Right cardiac atrium (tissue), 5 donors: ENCODE measurements at regions not wholly inside any gene's neighbourhood (a gene's known extent, or its start where the extent isn't known, plus 50 kb on each side); places are given as distances from the start of the nearest gene placed in this dataset.
A peak's percentile ranks its signal among the peaks of the same experiment; 100 is the strongest.

ENCODE experiments used
- ATAC-seq, 2 donors: fragments of 200-7000 bp; cut with Tn5 transposase; one replicate each; pipeline versions ENCODE4 v1.8.0 to v1.9.1; 2020; ENCODE audit warnings: moderate library complexity in 2 of 2, mild to moderate bottlenecking in 1 of 2
- DNase-seq, 3 donors: peaks; one replicate each; pipeline ENCODE4 v3.0.0-alpha.2; 2020
- H3K27ac ChIP-seq: one replicate; pipeline ENCODE4 v1.5.1; 2013; ENCODE audit warnings: mild to moderate bottlenecking, low read length, control low read depth, moderate library complexity
- H3K27me3 ChIP-seq: one replicate; pipeline ENCODE4 v1.6.1; 2013; ENCODE audit not compliant: control insufficient read depth, insufficient read depth
- H3K4me1 ChIP-seq: one replicate; pipeline ENCODE4 v1.6.1; 2013; ENCODE audit warnings: low read length; ENCODE audit not compliant: control insufficient read depth, insufficient read depth
- H3K4me3 ChIP-seq: one replicate; pipeline ENCODE4 v1.5.1; 2013; ENCODE audit warnings: low read length, control low read depth
- H3K9me3 ChIP-seq: one replicate; pipeline ENCODE4 v1.6.1; 2013; ENCODE audit warnings: low read length; ENCODE audit not compliant: control insufficient read depth
- WGBS: extraction: QIAGEN DNeasy Blood & Tissue Kit; methylation state at CpG from one replicate; pipeline ENCODE4 v1.1.7; 2013; 5-methylcytosine and 5-hydroxymethylcytosine counted together
- intact Hi-C, 4 donors: fragments of 100-400 bp; cut with DNase I; formaldehyde crosslinking; loops; one replicate each; pipeline versions ENCODE4 v1.11.0 to v1.14.0; 2022 to 2023
- donor health status: healthy with polysubstance abuse.
- donor health status: DM: no; HTN: yes; CAD: no.
- donor health status: DM: no; HTN: no; CAD: no.
- donor health status: DM: no; HTN: yes; CAD: no; lungs with severe emphysema.
- donor health status: DM: yes; HTN: yes; CAD: no.

GRCh38 chr3:188043891-188044290 is 110.1 kb upstream of the LPP start:
- WGBS, result 70% methylated on average over 2 of the region's 2 CpGs
- intact Hi-C loops, result no loop called here
- Histone ChIP-seq H3K27ac (no peak overlapping the region), H3K4me3 (no peak overlapping the region), H3K9me3 (no peaks in the 10 kb centered on the region), H3K4me1 (no peaks in the 10 kb centered on the region), H3K27me3 (no peaks in the 10 kb centered on the region)
- ATAC-seq, result no peak
- DNase-seq, result no peak

DNA sequence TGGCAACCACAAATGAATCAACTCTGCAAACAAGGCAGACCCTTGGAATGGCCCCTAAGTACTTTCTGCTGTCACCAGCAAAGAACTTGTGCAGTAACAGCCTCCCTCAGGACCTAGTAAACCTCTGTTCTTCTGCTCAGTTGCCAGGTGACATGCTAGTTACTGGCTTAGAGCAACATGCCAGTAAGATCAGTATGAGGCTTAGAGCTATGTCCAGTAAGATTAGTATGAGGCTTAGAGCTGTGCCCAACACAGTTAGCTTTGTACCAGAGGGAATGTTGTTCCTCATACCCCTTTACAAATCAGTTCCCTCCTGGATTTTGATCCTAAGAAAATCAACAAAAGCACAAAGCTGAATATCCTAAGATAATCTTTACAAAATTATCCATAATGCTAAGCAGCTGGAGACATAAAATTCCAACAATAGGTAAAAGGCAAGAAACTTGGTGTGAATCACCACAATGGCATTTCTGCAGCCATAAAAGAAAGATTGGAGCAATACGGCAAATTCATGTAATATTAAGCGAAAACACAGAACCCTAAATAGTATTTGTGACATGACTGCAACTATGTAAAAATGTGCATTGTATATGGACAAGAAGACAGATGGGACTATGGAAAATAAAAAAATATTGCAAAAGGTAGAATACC is 107.3 kb upstream of the LPP start:
- no peak for ATAC-seq
- no peak overlapping the region for H3K4me3 ChIP-seq
- intact Hi-C loops, result no loop called here
- H3K27me3 ChIP-seq, result no peaks in the 10 kb centered on the region
- peak overlapping the region; percentile 9 for H3K27ac ChIP-seq
- WGBS, result 93% methylated on average over 2 of the region's 2 CpGs
- H3K9me3 ChIP-seq, result no peaks in the 10 kb centered on the region
- DNase-seq, result no peak
- no peaks in the 10 kb centered on the region for H3K4me1 ChIP-seq

DNA sequence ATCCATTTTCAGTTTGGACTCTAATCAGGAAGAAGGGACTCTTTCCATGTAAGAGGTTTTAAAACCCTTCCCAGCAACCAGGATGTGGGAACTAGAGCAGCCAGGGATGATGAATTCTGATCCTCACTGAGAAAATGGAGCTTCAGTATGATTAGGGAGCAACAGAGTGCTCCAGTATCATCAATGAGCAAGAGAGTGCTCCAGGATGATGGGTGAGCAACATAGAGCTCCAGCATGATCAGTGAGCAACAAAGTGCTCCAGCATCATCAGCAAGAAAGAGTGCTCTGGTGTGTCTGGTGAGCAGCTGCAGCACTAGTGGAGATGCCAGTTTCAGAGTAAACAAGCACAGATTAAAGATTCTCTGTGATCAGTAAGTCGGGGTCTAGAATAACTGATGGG is 106.4 kb upstream of the LPP start:
- DNase-seq (no peak), ATAC-seq (no peak)
- intact Hi-C loops, result no loop called here
- WGBS, result 78% methylated on average over 1 of the region's 1 CpG
- Histone ChIP-seq H3K4me3 (no peak overlapping the region), H3K27ac (no peak overlapping the region), H3K27me3 (no peaks in the 10 kb centered on the region), H3K4me1 (no peaks in the 10 kb centered on the region), H3K9me3 (no peaks in the 10 kb centered on the region)

DNA sequence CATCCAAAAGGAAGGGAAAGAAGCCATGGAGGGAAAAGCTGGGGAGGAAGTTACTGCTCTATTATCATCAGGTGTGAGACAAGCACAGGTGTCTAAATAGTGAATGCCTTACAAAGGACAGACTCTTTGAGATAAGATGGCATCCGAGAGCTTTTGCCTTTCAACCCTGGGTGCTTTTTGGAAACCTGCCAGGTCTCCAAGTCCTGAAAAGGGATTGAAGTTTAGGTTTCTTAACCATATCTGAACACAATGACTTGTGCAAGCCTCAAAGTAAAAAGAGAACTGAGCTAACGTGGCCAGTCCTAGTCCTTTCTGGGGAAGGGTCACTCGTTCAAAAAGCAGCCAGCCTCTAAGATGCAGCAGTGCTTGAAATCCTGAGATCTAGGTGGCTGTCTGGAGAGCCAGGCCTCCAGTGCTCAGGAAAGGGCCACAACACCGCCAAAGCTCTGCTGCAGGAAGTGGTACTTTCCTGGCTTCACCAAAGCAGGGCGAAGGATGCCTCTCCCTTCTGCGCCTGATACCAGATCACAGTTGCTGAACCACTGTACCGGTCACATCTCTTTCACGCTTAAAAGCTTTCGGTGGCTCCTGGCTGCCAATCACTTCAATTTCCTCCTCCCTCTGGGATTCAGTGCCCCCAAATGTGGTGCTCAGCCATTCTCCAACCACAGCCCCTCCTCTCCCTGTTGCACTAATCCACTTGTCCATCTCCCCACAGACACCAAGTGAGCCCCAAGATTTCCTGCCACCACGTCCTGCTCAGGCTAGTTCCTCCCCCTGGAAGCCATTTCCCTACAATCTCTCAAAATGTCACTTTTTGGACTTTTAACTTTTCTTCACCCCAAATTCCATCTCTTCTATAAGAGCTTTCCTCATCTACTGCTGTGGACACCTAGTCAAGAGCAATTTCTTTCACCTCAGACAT is 104.1 kb upstream of the LPP start:
- Histone ChIP-seq H3K27me3 (no peaks in the 10 kb centered on the region), H3K4me1 (peaks cover 3% of the 10 kb centered on the region), H3K9me3 (no peaks in the 10 kb centered on the region), H3K4me3 (no peak overlapping the region), H3K27ac (no peak overlapping the region)
- intact Hi-C loops, result loop anchor here in 3 of 4 donors (5.0 to 10.0 kb wide), 5 partner anchors 105 to 902 kb away; partner anchors contain the start of genes BCL6 (in 1 of the 3) and LPP (in 1 of the 3)
- no peak for ATAC-seq
- DNase-seq, result no peak
- WGBS, result 60% methylated on average over 10 of the region's 10 CpGs

DNA sequence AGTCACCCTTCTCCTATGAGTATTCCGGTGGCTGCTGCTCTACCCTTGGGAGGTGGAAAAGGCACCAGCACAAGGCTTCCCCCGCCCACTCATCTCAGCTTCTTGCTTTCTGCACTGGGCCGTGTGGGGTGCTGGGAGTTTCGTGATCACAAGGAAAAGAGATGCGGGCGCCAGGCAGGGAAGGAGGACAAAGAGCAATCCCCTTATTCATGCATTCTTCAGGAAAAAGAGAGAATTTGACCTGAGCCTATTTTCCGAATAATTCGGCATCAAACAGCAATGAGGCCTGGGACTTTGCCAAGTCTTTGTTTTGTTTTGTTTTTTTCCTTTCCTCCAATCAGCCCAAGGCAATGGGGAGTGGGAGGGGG is 102.2 kb upstream of the LPP start:
- peak; percentile 64 to 72 for ATAC-seq
- Histone ChIP-seq H3K27me3 (no peaks in the 10 kb centered on the region), H3K4me3 (no peak overlapping the region), H3K27ac (peak overlapping the region; percentile 92), H3K4me1 (peaks cover 3% of the 10 kb centered on the region), H3K9me3 (no peaks in the 10 kb centered on the region)
- peak; percentile 77 to 89 (median 86) for DNase-seq
- WGBS, result 47% methylated on average over 8 of the region's 8 CpGs
- intact Hi-C loops, result loop anchor here in 3 of 4 donors (5.0 to 10.0 kb wide), 5 partner anchors 103 to 901 kb away; partner anchors contain the start of genes BCL6 (in 1 of the 3) and LPP (in 1 of the 3)

DNA sequence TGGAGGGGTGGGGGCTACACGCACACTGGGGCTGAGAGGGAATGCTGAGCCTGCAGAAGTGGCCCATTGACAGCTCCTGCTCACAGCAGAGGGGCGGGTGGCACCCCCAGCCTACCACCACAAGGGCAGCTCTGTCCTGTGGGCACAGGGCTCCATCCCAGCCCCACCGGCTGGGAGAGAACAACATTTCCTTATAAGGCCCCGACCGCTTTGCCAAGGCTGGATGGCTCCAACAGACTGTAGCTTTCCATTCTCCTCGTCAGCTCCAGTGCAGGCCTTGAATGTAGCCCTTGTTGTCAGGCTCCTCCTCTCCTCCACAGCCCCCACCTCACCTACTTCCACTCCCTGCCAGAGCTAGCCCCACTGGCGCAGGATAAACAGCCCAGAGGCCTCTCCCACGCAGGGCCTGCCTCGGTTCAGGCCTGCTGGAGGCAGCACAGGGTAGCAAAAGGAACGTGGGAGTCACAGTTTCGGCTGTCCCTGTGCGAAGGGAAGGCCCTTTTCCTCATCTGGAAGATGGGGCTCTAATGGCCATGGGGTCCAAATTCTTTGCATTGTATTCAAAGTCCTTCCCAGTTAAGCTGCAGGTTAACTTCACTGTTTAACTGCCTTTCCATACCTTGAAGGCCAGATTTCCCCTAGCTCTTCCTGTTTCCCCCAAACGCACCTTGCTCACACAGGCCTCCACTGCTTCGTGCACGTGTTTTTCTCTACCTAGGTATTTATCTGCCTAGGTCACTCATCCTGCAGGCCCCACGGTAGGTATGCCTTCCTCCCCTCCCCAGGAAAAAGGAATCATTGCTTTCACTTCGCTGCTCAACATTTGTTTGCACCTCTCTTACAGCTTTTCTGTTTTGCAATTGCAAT is 101.6 kb upstream of the LPP start:
- H3K4me1 ChIP-seq, result peaks cover 3% of the 10 kb centered on the region
- intact Hi-C loops, result loop anchor here in 3 of 4 donors (5.0 to 10.0 kb wide), 5 partner anchors 102 to 900 kb away; partner anchors contain the start of genes BCL6 (in 1 of the 3) and LPP (in 1 of the 3)
- H3K27ac ChIP-seq, result peak overlapping the region; percentile 94
- WGBS, result 33% methylated on average over 17 of the region's 17 CpGs
- H3K9me3 ChIP-seq, result no peaks in the 10 kb centered on the region
- ATAC-seq (peak; percentile 97 to 99), DNase-seq (peak; percentile 92 to 96 (median 95))
- no peaks in the 10 kb centered on the region for H3K27me3 ChIP-seq
- H3K4me3 ChIP-seq, result no peak overlapping the region

GRCh38 chr3:188053036-188053340 is 101.0 kb upstream of the LPP start:
- Histone ChIP-seq H3K4me1 (peaks cover 3% of the 10 kb centered on the region), H3K27ac (peak overlapping the region; percentile 94), H3K9me3 (no peaks in the 10 kb centered on the region), H3K27me3 (no peaks in the 10 kb centered on the region), H3K4me3 (no peak overlapping the region)
- 93% methylated on average over 1 of the region's 1 CpG for WGBS
- no peak for DNase-seq
- intact Hi-C loops, result loop anchor here in 3 of 4 donors (5.0 to 10.0 kb wide), 5 partner anchors 102 to 899 kb away; partner anchors contain the start of genes BCL6 (in 1 of the 3) and LPP (in 1 of the 3)
- no peak for ATAC-seq

GRCh38 chr3:188053710-188054380 is 100.1 kb upstream of the LPP start:
- ATAC-seq, result no peak
- whole genome bisulfite sequencing, result 81% methylated on average over 10 of the region's 10 CpGs

GRCh38 chr3:188054541-188054940 is 99.4 kb upstream of the LPP start:
- Histone ChIP-seq H3K27ac (no peak overlapping the region), H3K27me3 (no peaks in the 10 kb centered on the region), H3K4me1 (peaks cover 3% of the 10 kb centered on the region), H3K4me3 (no peak overlapping the region), H3K9me3 (no peaks in the 10 kb centered on the region)
- ATAC-seq (no peak), DNase-seq (no peak)
- WGBS, result 76% methylated on average over 4 of the region's 4 CpGs
- intact Hi-C loops, result loop anchor here in 3 of 4 donors (5.0 to 10.0 kb wide), 5 partner anchors 100 to 898 kb away; partner anchors contain the start of genes BCL6 (in 1 of the 3) and LPP (in 1 of the 3)

More at GRCh38 chr3:188053710-188054380, 100.1 kb upstream of the LPP start:
- H3K4me1 ChIP-seq, result peaks cover 3% of the 10 kb centered on the region
- no peaks in the 10 kb centered on the region for H3K27me3 ChIP-seq
- H3K4me3 ChIP-seq, result no peak overlapping the region
- DNase-seq, result no peak
- intact Hi-C loops, result loop anchor here in 3 of 4 donors (5.0 to 10.0 kb wide), 5 partner anchors 101 to 898 kb away; partner anchors contain the start of genes BCL6 (in 1 of the 3) and LPP (in 1 of the 3)
- no peak overlapping the region for H3K27ac ChIP-seq
- no peaks in the 10 kb centered on the region for H3K9me3 ChIP-seq

- H3K27ac ChIP-seq, result no peak overlapping the region
- ATAC-seq (no peak), DNase-seq (no peak)
- peaks cover 5% of the 10 kb centered on the region for H3K4me1 ChIP-seq
- no peak overlapping the region for H3K4me3 ChIP-seq
- WGBS, result 92% methylated on average over 6 of the region's 6 CpGs
- no peaks in the 10 kb centered on the region for H3K9me3 ChIP-seq
- H3K27me3 ChIP-seq, result no peaks in the 10 kb centered on the region
- intact Hi-C loops, result loop anchor here in 2 of 4 donors (10.0 kb wide), 2 partner anchors 99 to 311 kb away; partner anchors contain the start of genes BCL6 (in 1 of the 2) and LPP (in 1 of the 2)
These were observed 98.6 kb upstream of the LPP start for GRCh38 chr3:188055388-188055787.
